Upper lobe of left lung (tissue), 6 donors: ENCODE measurements at regions not wholly inside any gene's neighbourhood (a gene's known extent, or its start where the extent isn't known, plus 50 kb on each side); places are given as distances from the start of the nearest gene placed in this dataset.

ENCODE experiments used
- ATAC-seq, 2 donors: fragments of 200-7000 bp; cut with Tn5 transposase; one replicate each; pipeline ENCODE4 v1.9.1; 2022; ENCODE audit warnings: mild to moderate bottlenecking in 2 of 2, moderate library complexity in 2 of 2; ENCODE audit not compliant: low FRiP score in 2 of 2
- DNase-seq, 2 donors: peaks; one replicate each; pipeline ENCODE4 v3.0.0-alpha.2; 2019 to 2020
- H3K27ac ChIP-seq, 4 donors: fragments of 200-600 bp; sonication (generic); one replicate each; pipeline ENCODE4 v1.5.1; 2016 to 2019
- H3K27me3 ChIP-seq, 4 donors: fragments of 200-600 bp; sonication (generic); one replicate each; pipeline ENCODE4 v1.5.1; 2017 to 2019
- H3K36me3 ChIP-seq, 4 donors: fragments of 200-600 bp; sonication (generic); one replicate each; pipeline ENCODE4 v1.5.1; 2016 to 2019
- H3K4me1 ChIP-seq, 4 donors: fragments of 200-600 bp; sonication (generic); one replicate each; pipeline ENCODE4 v1.5.1; 2018 to 2019
- H3K4me3 ChIP-seq, 4 donors: fragments of 200-600 bp; sonication (generic); one replicate each; pipeline ENCODE4 v1.5.1; 2017 to 2019; ENCODE audit warnings: mild to moderate bottlenecking in 2 of 4, moderate library complexity in 1 of 4
- H3K9me3 ChIP-seq, 4 donors: fragments of 200-600 bp; sonication (generic); one replicate each; pipeline ENCODE4 v1.5.1; 2018 to 2019
- CTCF ChIP-seq, 6 experiments: fragments of 450-650 bp in 4 of 6; fragments of 200-600 bp in 2 of 6; sonication (generic) in 2 of 6; IDR thresholded peaks; one replicate each; pipeline ENCODE4 v1.5.1; 2016 to 2019; ENCODE audit warnings: antibody characterized with exemption in 6 of 6
- EP300 ChIP-seq, 4 donors: sonication (generic); formaldehyde crosslinking; IDR thresholded peaks; one replicate each; pipeline ENCODE4 v1.5.1; 2017; ENCODE audit warnings: antibody characterized with exemption in 4 of 4, control low read depth in 2 of 4
- POLR2A ChIP-seq, 4 donors: fragments of 450-650 bp; IDR thresholded peaks; one replicate each; pipeline ENCODE4 v1.5.1; 2016 to 2017; ENCODE audit warnings: antibody characterized with exemption in 4 of 4, mild to moderate bottlenecking in 2 of 4
- POLR2AphosphoS5 ChIP-seq, 2 donors: sonication (generic); formaldehyde crosslinking; IDR thresholded peaks; one replicate each; pipeline ENCODE4 v1.5.1; 2017; ENCODE audit warnings: antibody characterized with exemption in 2 of 2
- WGBS, 2 donors: methylation state at CpG; one replicate each; pipeline ENCODE4 v1.1.5; 2017 to 2018; 5-methylcytosine and 5-hydroxymethylcytosine counted together
- donor health status: DM: no; HTN: no; CAD: no; lungs with moderate emphysema.
- donor health status: DM: no; HTN: yes; CAD: no; lungs with severe emphysema.

DNA sequence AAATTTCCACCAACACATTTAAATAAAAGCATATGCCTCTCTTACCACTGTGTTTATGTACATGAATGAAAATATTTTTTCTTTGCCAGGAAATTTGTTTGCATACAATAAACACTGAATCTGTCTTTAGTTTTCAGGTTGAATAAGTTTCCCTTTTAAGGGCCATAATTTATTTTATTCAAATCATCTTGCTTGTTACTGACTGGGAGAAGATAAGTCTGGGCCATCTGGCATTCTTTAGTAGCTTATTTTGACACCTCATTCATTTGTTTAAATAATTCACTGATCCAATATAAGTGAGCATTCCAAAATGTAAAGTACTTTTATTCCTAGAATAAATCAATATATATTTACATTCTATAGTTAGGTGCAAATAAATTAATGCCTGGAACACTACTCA is 1001.3 kb downstream of the PLOD2 start:
- no peak overlapping the region for H3K4me3 ChIP-seq
- H3K9me3 ChIP-seq = no peaks in the 10 kb centered on the region
- H3K4me1 ChIP-seq = no peaks in the 10 kb centered on the region
- H3K36me3 ChIP-seq = no peaks in the 10 kb centered on the region
- DNase-seq = no peak
- ATAC-seq = no peak
- H3K27me3 ChIP-seq = no peaks in the 10 kb centered on the region
- TF ChIP-seq EP300 (IDR thresholded peaks at IDR 0.05) (no peak), POLR2AphosphoS5 (IDR thresholded peaks at IDR 0.05) (no peak), CTCF (IDR thresholded peaks at IDR 0.05) (no peak)
- H3K27ac ChIP-seq = no peak overlapping the region

GRCh38 chr3:145170121-145170520 is 990.9 kb downstream of the PLOD2 start:
- DNase-seq (no peak), ATAC-seq (no peak)
- 78 to 82% methylated on average over 2 of the region's 2 CpGs for WGBS, 2 donors
- H3K9me3 ChIP-seq = no peaks in the 10 kb centered on the region
- no peaks in the 10 kb centered on the region for H3K27me3 ChIP-seq
- H3K27ac ChIP-seq = no peak overlapping the region
- TF ChIP-seq EP300 (IDR thresholded peaks at IDR 0.05) = no peak
- TF ChIP-seq POLR2A (IDR thresholded peaks at IDR 0.05) = no peak
- H3K4me3 ChIP-seq = no peak overlapping the region
- no peaks in the 10 kb centered on the region for H3K36me3 ChIP-seq
- no peaks in the 10 kb centered on the region for H3K4me1 ChIP-seq

- no peaks in the 10 kb centered on the region for H3K4me1 ChIP-seq
- no peak for DNase-seq
- H3K27ac ChIP-seq = no peak overlapping the region
- TF ChIP-seq POLR2AphosphoS5 (IDR thresholded peaks at IDR 0.05) (no peak), POLR2A (IDR thresholded peaks at IDR 0.05) (no peak), CTCF (IDR thresholded peaks at IDR 0.05) (no peak)
- H3K4me3 ChIP-seq = no peak overlapping the region
- ATAC-seq = no peak
- H3K27me3 ChIP-seq = no peaks in the 10 kb centered on the region
- 64% methylated on average over 3 of the region's 3 CpGs for WGBS, 2 donors
- no peaks in the 10 kb centered on the region for H3K36me3 ChIP-seq
- no peaks in the 10 kb centered on the region for H3K9me3 ChIP-seq
These were observed 985.4 kb downstream of the PLOD2 start for GRCh38 chr3:145175626-145176025.

- ATAC-seq (no peak), DNase-seq (no peak)
- WGBS, 2 donors = 57 to 88% methylated on average over 2 of the region's 2 CpGs
- H3K4me1 ChIP-seq = peaks cover 0 to 2% (median 0%) of the 10 kb centered on the region in 4 donors
- no peaks in the 10 kb centered on the region for H3K36me3 ChIP-seq
- H3K4me3 ChIP-seq = no peak overlapping the region
- H3K27me3 ChIP-seq = no peaks in the 10 kb centered on the region
- TF ChIP-seq EP300 (IDR thresholded peaks at IDR 0.05) (no peak), POLR2A (IDR thresholded peaks at IDR 0.05) (no peak)
- no peaks in the 10 kb centered on the region for H3K9me3 ChIP-seq
- H3K27ac ChIP-seq = no peak overlapping the region
These were observed 984.1 kb downstream of the PLOD2 start for GRCh38 chr3:145176907-145177306.

- H3K27ac ChIP-seq = no peak overlapping the region
- H3K36me3 ChIP-seq = no peaks in the 10 kb centered on the region
- H3K4me3 ChIP-seq = no peak overlapping the region
- TF ChIP-seq CTCF (IDR thresholded peaks at IDR 0.05) (no peak), POLR2AphosphoS5 (IDR thresholded peaks at IDR 0.05) (no peak), POLR2A (IDR thresholded peaks at IDR 0.05) (no peak), EP300 (IDR thresholded peaks at IDR 0.05) (no peak)
- peaks cover 0 to 5% (median 0%) of the 10 kb centered on the region in 4 donors for H3K4me1 ChIP-seq
- ATAC-seq (no peak), DNase-seq (no peak)
- H3K27me3 ChIP-seq = no peaks in the 10 kb centered on the region
- H3K9me3 ChIP-seq = no peaks in the 10 kb centered on the region
- 57 to 71% methylated on average over 2 of the region's 2 CpGs for WGBS, 2 donors
These were observed 983.2 kb downstream of the PLOD2 start for GRCh38 chr3:145177828-145178227.

DNA sequence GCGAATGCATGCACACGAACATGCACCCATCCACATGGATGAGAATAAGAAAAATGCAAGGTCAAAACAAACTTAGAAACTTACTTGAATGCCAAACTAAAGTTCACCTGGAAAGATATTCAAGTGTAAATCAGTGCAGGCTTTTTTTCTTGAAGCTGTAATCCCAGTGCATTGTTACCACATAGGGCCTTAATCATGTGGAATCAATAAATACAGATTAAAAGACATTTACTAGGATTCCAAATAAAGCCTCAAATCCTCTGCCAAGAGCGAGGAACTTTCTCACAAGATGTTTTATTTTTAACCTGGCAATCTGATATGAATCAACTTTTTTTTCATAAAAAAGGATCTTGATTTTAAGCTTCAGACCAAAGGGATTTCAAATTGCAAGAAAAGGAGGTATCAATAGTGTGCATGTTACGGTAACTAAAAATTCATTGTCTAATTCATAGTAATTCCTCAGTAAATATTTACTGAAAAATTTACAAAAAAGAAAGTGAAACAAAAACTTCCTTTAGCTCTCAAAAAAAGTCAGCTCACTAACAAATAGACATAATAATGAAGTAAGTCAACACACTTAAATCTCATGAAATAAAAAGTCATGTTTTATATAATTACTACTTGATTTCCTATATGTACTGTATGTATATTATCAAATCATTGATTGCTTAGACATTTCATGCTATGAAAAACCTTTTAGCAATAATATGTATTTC is 978.6 kb downstream of the PLOD2 start:
- Histone ChIP-seq H3K36me3 (no peaks in the 10 kb centered on the region), H3K27me3 (no peaks in the 10 kb centered on the region), H3K27ac (no peak overlapping the region), H3K4me1 (peaks cover 0 to 5% (median 0%) of the 10 kb centered on the region in 4 donors), H3K4me3 (peak overlapping the region in 1 of 4 donors; percentile 17), H3K9me3 (no peaks in the 10 kb centered on the region)
- WGBS, 2 donors = 56 to 59% methylated on average over 4 of the region's 4 CpGs
- no peak for DNase-seq
- no peak for ATAC-seq
- no peak for TF ChIP-seq POLR2A (IDR thresholded peaks at IDR 0.05)
- no peak for TF ChIP-seq CTCF (IDR thresholded peaks at IDR 0.05)
- no peak for TF ChIP-seq EP300 (IDR thresholded peaks at IDR 0.05)
- no peak for TF ChIP-seq POLR2AphosphoS5 (IDR thresholded peaks at IDR 0.05)
